ENCODE measurements at regions not wholly inside any gene's neighbourhood (a gene's known extent, or its start where the extent isn't known, plus 50 kb on each side); places are given as distances from the start of the nearest gene placed in this dataset.

- TF ChIP-seq ZNF302 (CRISPR knock-in tag; IDR thresholded peaks at IDR 0.05), result no peak
- TF ChIP-seq POLR2AphosphoS2 (conservative IDR thresholded peaks at IDR 0.05; ENCODE audit: low read length), result no peak
- no peak for TF ChIP-seq CTCF (IDR thresholded peaks at IDR 0.05)
- TF ChIP-seq POLR2A (IDR thresholded peaks at IDR 0.05; ENCODE audit: low read length), result no peak
- no peak for TF ChIP-seq ZC3H11A (IDR thresholded peaks at IDR 0.05)
- TF ChIP-seq CEBPB (IDR thresholded peaks at IDR 0.05), result no peak
- no peak for TF ChIP-seq MAX (IDR thresholded peaks at IDR 0.05)
- TF ChIP-seq CBX2 (IDR thresholded peaks at IDR 0.05; ENCODE audit: borderline replicate concordance, low read depth), result no peak
- TF ChIP-seq EP300 (IDR thresholded peaks at IDR 0.05), result no peak
- TF ChIP-seq ELK1 (IDR thresholded peaks at IDR 0.05; ENCODE audit: low read depth, low read length), result no peak
- TF ChIP-seq REST (IDR thresholded peaks at IDR 0.05), result no peak
- TF ChIP-seq ESRRA (IDR thresholded peaks at IDR 0.05; ENCODE audit: borderline replicate concordance, low read length), result no peak
- TF ChIP-seq RAD21 (conservative IDR thresholded peaks at IDR 0.05 in 1 of 2, IDR thresholded peaks at IDR 0.05 in 1 of 2), result no peak
Measured at GRCh38 chr2:7730990-7731389, 813.8 kb downstream of the RNF144A start.
